ENCODE measurements at regions not wholly inside any gene's neighbourhood (a gene's known extent, or its start where the extent isn't known, plus 50 kb on each side); places are given as distances from the start of the nearest gene placed in this dataset.
A peak's percentile ranks its signal among the peaks of the same experiment; 100 is the strongest.

- H3K27me3 ChIP-seq (ENCODE audit: insufficient read depth, low read length) = no peaks in the 10 kb centered on the region
- CTCF ChIA-PET = no interaction called here
- ATAC-seq = peak; percentile 95
Measured at GRCh38 chr2:175439416-175439815, 257.9 kb upstream of the ATP5MC3 start.

More at GRCh38 chr2:175439416-175439815, 257.9 kb upstream of the ATP5MC3 start:
- Histone ChIP-seq H3K9me3 (ENCODE audit: control insufficient read depth in 1 of 2, insufficient read depth in 1 of 2, low read depth in 1 of 2, low read length in 2 of 2) (no peaks in the 10 kb centered on the region), H3K36me3 (ENCODE audit: control insufficient read depth in 1 of 2, insufficient read depth in 2 of 2, low read length in 2 of 2) (no peaks in the 10 kb centered on the region), H3K9ac (ENCODE audit: low read length) (no peak overlapping the region), H2AFZ (ENCODE audit: low read depth, low read length, poor library complexity, severe bottlenecking) (no peak overlapping the region), H3K4me2 (ENCODE audit: low read length) (no peak overlapping the region), H3K4me3 (replicated peaks in 1 of 2; ENCODE audit: low read depth in 1 of 2, low read length in 2 of 2) (no peak overlapping the region), H3K79me2 (ENCODE audit: insufficient read depth, low read length) (no peaks in the 10 kb centered on the region), H3K9me2 (ENCODE audit: insufficient read depth) (no peaks in the 10 kb centered on the region), H4K20me1 (ENCODE audit: insufficient read depth) (no peaks in the 10 kb centered on the region), H3K27ac (ENCODE audit: low read depth, low read length) (no peak overlapping the region), H3K4me1 (ENCODE audit: control insufficient read depth in 1 of 2, insufficient read depth in 2 of 2, low read length in 2 of 2) (no peaks in the 10 kb centered on the region)
- intact Hi-C loops (cut with micrococcal nuclease) = no loop called here
- RAD21 ChIA-PET (ENCODE audit: low non-redundant PET in 1 of 2, low total read pairs in 2 of 2, uncharacterized antibody in 2 of 2, unreplicated experiment in 2 of 2) = no interaction called here
- POLR2A ChIA-PET = no interaction called here
- TF ChIP-seq SIN3A (IDR thresholded peaks at IDR 0.05; ENCODE audit: low read depth) = no peak
- peak; percentile 9; the same call in 1 of the 2 replicates for TF ChIP-seq RAD21 (IDR thresholded peaks at IDR 0.05; ENCODE audit: low read depth)
- no peak for TF ChIP-seq ELF1 (IDR thresholded peaks at IDR 0.05; ENCODE audit: borderline replicate concordance, low read depth)
- TF ChIP-seq, protein P1, sequence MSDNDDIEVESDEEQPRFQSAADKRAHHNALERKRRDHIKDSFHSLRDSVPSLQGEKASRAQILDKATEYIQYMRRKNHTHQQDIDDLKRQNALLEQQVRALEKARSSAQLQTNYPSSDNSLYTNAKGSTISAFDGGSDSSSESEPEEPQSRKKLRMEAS (IDR thresholded peaks at IDR 0.05) = peak; percentile 75
- no peak for TF ChIP-seq POLR2A (IDR thresholded peaks at IDR 0.05; ENCODE audit: borderline replicate concordance, extremely low read depth, insufficient read depth, insufficient read length)
- no peak for TF ChIP-seq ZBTB33 (IDR thresholded peaks at IDR 0.05; ENCODE audit: extremely low read depth, insufficient replicate concordance, low read length)
- no peak for TF ChIP-seq SRF (IDR thresholded peaks at IDR 0.05; ENCODE audit: low read depth)
- no peak for TF ChIP-seq TCF7L2 (IDR thresholded peaks at IDR 0.05; ENCODE audit: borderline replicate concordance, extremely low read depth, insufficient read depth, insufficient read length)
- TF ChIP-seq REST (IDR thresholded peaks at IDR 0.05; ENCODE audit: low read depth) = no peak
- no peak for TF ChIP-seq SP1 (IDR thresholded peaks at IDR 0.05; ENCODE audit: low read depth)
- TF ChIP-seq EZH2phosphoT487 (IDR thresholded peaks at IDR 0.05; ENCODE audit: borderline replicate concordance) = no peak
- TF ChIP-seq POLR2AphosphoS5 (IDR thresholded peaks at IDR 0.05; ENCODE audit: low read depth, low read length) = no peak
- TF ChIP-seq CTCF (IDR thresholded peaks at IDR 0.05 in 2 of 3, conservative IDR thresholded peaks at IDR 0.05 in 1 of 3; ENCODE audit: borderline replicate concordance in 1 of 3, insufficient read depth in 1 of 3, low read depth in 2 of 3, low read length in 2 of 3) = peak in 2 of 3 experiments; percentile 20; a peak in 1 of 6 replicates
- no peak for TF ChIP-seq JUND (IDR thresholded peaks at IDR 0.05)
- no peak for TF ChIP-seq ZFX (IDR thresholded peaks at IDR 0.05)
- TF ChIP-seq CBX3 (IDR thresholded peaks at IDR 0.05; ENCODE audit: low read depth) = no peak
- no peak for DNase-seq (ENCODE audit: low read depth, low spot score)
- no TSS peak for BruUV-seq (replicated peaks)
